ENCODE measurements at regions not wholly inside any gene's neighbourhood (a gene's known extent, or its start where the extent isn't known, plus 50 kb on each side); places are given as distances from the start of the nearest gene placed in this dataset.
"Not testable (repeated sequence)": the region's sequence is repeated elsewhere in the genome, so short reads cannot be mapped to it uniquely, and the experiment has no call there.

DNA sequence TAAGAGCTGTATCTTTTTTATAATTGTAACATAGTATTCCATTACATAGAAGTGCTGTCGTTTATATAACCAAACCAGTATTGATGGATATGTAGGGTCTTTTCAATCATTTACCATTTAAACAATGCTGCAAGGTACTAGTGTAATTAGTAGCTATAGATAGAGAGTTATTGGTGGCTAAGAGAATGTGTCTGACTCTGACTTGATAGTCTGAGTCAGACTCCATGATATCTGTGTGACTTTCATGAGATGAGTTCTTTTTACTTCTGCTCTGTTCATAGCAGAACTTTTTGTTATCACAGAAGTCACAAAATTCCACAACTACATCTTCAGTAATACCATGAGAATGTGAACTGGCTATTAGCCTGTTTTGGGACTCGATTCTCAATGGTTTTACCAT lies 150.6 kb downstream of the FHIP1A start:
- DNase-seq (ENCODE audit: low read depth in 2 of 2): no peak

DNA sequence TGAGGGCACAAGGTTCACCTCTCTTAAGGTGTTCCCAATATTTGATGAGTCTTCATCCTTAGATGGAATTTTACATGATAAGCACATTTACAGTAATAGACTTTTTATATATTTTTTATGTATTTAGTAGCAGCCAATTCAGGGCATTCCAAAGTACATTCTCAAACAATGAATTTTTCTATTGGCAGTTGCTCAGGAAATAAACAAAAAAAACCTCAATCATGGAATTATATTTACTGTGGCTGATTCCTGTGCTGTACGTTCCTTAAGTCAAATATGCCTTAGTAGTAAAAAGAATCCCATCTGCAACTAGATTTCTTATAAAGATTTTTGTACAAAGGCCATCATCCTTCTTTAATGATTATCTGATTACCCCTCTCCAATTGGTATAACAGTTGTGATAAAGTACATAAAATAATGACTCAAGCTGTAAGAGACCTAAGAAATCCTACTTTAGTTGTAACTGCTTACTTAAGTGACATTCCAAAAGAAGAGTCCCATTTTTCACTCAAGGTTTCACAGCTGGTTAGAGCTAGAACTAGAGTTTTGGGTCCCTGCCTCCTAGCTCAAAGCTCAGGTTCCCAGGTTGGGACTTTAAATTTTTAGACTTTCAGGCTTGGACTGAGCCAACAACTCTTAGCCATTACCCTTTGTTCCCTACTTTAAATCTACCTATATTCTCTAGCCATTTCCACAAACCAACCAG lies 152.7 kb downstream of the FHIP1A start:
- no peak for DNase-seq (ENCODE audit: low read depth in 2 of 2)

- DNase-seq (ENCODE audit: low read depth in 2 of 2): no peak
Observed at GRCh38 chr4:151563194-151563593, 154.2 kb downstream of the FHIP1A start.

- no peak for DNase-seq (ENCODE audit: low read depth in 2 of 2)
Observed at GRCh38 chr4:151564321-151564720, 155.3 kb downstream of the FHIP1A start.

GRCh38 chr4:151565583-151565982 lies 156.6 kb downstream of the FHIP1A start:
- no peak for DNase-seq (ENCODE audit: low read depth in 2 of 2)

GRCh38 chr4:151566053-151566452 lies 157.1 kb downstream of the FHIP1A start:
- DNase-seq (ENCODE audit: low read depth in 2 of 2): no peak

GRCh38 chr4:151567056-151567455 lies 158.1 kb downstream of the FHIP1A start:
- DNase-seq (ENCODE audit: low read depth in 2 of 2): no peak

- no peak for DNase-seq (ENCODE audit: low read depth in 2 of 2)
Observed at GRCh38 chr4:151568966-151569365, 160.0 kb downstream of the FHIP1A start.

GRCh38 chr4:151569650-151570049 lies 160.7 kb downstream of the FHIP1A start:
- DNase-seq (ENCODE audit: low read depth in 2 of 2): no peak

DNA sequence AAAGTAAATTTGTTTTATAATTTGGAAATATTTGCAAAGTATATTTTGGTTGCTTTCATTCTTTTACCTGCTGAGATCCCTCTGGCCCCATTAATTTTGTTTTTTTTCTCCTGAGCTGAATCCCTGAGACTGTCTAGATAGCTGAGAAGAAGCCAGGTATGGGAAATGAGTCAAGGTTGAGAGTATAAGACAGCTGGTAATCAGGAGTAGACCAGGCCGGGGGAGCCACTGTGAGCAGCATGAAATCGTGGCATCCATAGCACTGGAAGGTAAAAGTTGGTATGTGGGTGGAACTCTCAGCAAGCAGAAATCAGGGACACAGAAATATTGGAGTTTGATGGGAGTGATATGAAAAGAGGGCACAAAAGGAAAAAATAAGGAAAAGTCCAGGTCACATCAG lies 164.5 kb downstream of the FHIP1A start:
- no peak for DNase-seq (ENCODE audit: low read depth in 2 of 2)

DNA sequence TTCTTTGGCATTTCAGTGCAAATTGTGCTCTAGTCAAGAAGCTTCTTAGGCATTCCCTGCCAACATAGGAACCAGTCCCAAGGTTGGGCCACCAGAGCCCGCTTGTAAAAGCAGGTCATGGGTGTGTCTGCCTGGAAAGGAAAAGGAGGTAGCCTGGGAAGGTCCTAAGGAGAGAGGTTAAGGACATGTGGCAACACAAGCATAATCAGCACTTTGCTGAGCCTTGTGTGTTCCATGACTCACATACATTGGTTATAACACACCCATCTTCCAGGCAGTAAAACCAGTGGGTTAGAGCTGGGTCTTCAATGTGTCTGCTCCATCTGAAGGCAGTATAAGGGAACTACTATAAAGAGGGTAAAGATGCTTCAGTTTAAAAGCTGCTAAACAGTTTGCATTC lies 165.0 kb downstream of the FHIP1A start:
- no peak for DNase-seq (ENCODE audit: low read depth in 2 of 2)

GRCh38 chr4:151574968-151575367 lies 166.0 kb downstream of the FHIP1A start:
- no peak for DNase-seq (ENCODE audit: low read depth in 2 of 2)

DNA sequence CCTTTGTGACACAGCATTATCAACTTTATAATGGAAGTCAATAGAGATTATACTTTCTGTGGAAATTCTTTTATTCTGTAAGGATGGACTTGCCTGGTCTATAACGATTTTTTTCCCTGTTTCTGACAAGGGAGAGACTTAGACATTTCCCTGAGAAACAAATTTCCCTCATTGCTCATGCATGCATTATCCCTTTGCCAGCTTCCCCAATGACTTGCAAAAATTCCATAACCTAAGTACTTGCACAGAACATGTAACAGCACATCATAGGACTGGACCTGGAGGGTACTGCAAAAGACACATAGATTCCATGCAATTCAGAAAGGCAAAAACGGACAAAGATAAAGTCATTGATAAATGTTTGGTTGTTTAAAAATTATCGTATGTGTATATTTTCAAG lies 166.7 kb downstream of the FHIP1A start:
- DNase-seq (ENCODE audit: low read depth in 2 of 2): no peak

DNA sequence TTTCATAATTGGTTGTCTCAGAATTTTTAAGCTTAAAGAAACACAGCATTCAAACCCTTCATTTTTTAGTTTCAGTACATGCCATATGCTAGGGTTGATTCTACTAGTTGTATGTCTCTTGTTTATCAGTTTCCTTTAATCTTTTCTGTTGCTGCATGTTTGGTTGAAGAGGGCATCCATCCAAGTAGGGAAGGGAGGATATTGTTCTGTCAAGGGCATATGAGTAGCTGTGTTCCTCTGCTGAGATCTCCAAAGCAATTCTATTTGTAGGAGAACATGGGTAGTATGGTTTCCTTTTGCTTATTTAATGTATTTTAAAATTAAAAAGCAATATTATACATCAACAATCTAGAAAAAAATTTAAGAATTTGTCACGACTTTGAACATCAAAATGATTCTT lies 167.7 kb downstream of the FHIP1A start:
- DNase-seq (ENCODE audit: low read depth in 2 of 2): no peak

GRCh38 chr4:151581570-151581969 lies 172.6 kb downstream of the FHIP1A start:
- DNase-seq (ENCODE audit: low read depth in 2 of 2): no peak

DNA sequence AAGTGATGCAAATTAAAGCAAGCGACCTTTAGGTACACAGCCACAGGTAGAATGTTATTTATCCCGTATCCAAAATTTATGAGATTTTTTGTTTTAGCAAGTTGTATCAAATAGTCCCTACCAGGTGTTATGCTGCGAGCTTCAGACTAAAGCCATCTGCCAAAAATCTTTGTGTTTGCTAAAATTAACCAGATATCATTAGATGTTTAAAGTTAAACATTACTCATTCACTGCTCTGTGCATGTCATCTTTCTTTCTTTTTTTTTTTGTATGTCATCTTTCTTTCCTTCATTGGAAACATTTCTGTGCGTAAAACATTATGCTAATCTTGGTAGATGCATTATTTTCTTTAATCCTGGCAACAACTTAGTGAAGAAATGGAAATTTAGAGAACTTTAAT lies 173.1 kb downstream of the FHIP1A start:
- no peak for DNase-seq (ENCODE audit: low read depth in 2 of 2)

DNA sequence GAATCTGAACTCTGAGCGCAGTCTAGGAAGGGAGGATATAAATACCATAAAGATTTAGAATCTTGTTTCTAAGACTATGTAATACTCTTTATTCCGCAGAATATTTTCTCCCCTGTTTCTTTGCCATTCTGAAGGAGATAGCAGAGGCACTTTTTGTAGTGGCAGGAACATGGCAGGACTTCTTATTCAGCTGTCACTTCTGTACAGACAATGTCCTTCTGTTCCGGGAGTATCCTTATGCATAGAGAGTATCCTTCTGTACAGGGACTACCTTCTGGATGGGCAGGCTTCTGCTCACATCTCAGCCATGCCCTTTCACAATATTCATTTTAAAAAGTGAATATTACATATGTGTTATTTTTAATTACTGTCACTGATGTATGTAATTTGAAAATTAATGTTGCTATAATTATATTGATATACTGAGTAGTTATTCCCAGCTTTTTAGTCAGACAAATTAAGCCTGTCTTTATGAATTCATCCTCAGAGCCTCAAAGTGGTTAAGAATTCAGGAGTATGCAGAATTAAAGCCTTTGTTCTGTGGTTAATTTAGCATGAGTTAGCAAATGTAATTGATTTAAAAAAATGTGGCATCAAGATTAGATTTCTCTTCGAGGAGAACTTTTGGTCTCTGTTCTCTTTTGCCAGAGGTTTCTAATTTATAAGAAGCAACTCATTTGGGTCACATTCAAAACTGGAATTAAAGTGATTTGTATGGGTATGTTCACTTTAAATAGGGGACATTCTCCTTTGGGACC lies 174.4 kb downstream of the FHIP1A start:
- DNase-seq (ENCODE audit: low read depth in 2 of 2): no peak

DNA sequence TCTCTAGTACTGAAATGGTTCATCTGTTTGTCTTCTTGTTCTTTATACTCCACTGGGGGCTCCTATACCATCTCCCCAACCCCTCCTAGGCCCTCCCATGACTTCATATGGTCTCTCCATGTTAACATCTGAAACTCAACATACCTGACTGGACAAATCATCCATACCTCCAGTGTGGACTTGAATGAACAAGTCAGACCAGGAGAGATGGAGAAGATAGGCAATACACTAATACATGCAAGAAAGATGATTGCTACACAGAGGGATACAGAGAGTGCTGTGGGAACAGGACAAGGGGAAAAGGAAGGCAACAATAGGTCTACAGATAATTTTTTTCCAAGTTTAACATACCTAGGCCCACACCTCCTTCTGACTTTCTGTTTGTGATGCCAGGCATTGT lies 175.1 kb downstream of the FHIP1A start:
- no peak for DNase-seq (ENCODE audit: low read depth in 2 of 2)

GRCh38 chr4:151595629-151596028 lies 165.2 kb downstream of the GATB start:
- DNase-seq (ENCODE audit: low read depth in 2 of 2): not testable (repeated sequence)

GRCh38 chr4:151597691-151598090 lies 163.1 kb downstream of the GATB start:
- not testable (repeated sequence) for DNase-seq (ENCODE audit: low read depth in 2 of 2)

DNA sequence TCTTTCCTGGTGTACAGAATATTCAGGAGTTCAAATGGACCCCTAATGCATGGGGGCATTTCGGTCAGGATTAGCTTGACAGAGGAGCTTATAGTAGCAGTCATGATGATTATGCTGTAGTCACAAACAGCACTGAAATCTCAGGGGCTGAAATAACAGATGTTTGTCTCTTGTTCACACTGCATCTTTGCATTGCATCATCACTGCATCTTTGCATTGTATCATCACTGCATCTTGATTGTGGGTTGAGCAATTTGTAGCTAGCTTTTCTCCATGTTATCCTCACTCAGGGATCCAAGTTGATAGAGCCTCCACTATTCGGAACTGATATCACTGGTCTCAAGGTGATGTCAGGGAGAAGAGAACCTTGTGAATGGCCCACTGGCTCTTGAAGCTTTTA lies 160.9 kb downstream of the GATB start:
- DNase-seq (ENCODE audit: low read depth in 2 of 2): no peak

- no peak for DNase-seq (ENCODE audit: low read depth in 2 of 2)
Observed at GRCh38 chr4:151600432-151600831, 160.4 kb downstream of the GATB start.

GRCh38 chr4:151603377-151603776 lies 157.4 kb downstream of the GATB start:
- DNase-seq (ENCODE audit: low read depth in 2 of 2): no peak

All from dermis microvascular lymphatic vessel endothelial cell (primary cell).